ENCODE measurements at regions not wholly inside any gene's neighbourhood (a gene's known extent, or its start where the extent isn't known, plus 50 kb on each side); places are given as distances from the start of the nearest gene placed in this dataset.

DNA sequence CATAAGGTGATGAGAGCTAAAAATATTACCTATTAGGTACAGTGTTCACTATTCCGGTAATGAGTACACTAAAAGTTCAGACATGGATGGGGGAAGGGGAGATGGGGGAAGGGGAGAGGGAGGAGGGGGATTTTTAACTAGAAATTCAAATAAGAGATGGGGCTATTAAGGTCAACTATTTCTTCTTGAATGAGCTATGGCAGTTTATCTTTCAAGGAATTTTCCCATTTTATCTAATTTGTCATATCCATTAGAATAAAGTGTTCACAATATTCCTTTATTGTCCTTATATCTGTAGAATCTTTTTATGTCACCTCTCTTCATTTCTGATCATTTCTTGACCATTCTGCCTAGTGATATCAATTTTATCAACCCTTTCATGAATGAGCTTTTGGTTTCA lies 362.4 kb downstream of the SUCLA2 start:
- TF ChIP-seq POLR2A (IDR thresholded peaks at IDR 0.05; ENCODE audit: low read depth, low read length) (no peak), MYC (IDR thresholded peaks at IDR 0.05; ENCODE audit: low read depth, low read length) (no peak), CTCF (IDR thresholded peaks at IDR 0.05; ENCODE audit: extremely low read depth in 1 of 2, insufficient read depth in 1 of 2, low read depth in 1 of 2, low read length in 2 of 2) (no peak), EZH2 (IDR thresholded peaks at IDR 0.05; ENCODE audit: borderline replicate concordance, low read depth, low read length, severe bottlenecking) (no peak), MAX (IDR thresholded peaks at IDR 0.05; ENCODE audit: insufficient read depth, insufficient read length) (no peak), FOS (IDR thresholded peaks at IDR 0.05; ENCODE audit: borderline replicate concordance, insufficient read depth, low read length) (no peak), JUN (IDR thresholded peaks at IDR 0.05; ENCODE audit: borderline replicate concordance, insufficient read depth, insufficient read length, low read depth) (no peak), POLR2AphosphoS5 (IDR thresholded peaks at IDR 0.05; ENCODE audit: insufficient read depth, low read depth, low read length) (no peak)
